Aorta (tissue), 5 donors: ENCODE measurements at regions not wholly inside any gene's neighbourhood (a gene's known extent, or its start where the extent isn't known, plus 50 kb on each side); places are given as distances from the start of the nearest gene placed in this dataset.

ENCODE experiments used
- ATAC-seq: fragments of 200-7000 bp; cut with Tn5 transposase; one replicate; pipeline ENCODE4 v1.9.1; 2022; ENCODE audit warnings: moderate library complexity; ENCODE audit not compliant: low FRiP score
- DNase-seq, 2 donors: peaks; one replicate each; pipeline ENCODE4 v3.0.0-alpha.2; 2020
- H3K27ac ChIP-seq, 2 donors: one replicate each; pipeline ENCODE4 v1.5.1; 2013; ENCODE audit warnings: low read length in 2 of 2, mild to moderate bottlenecking in 2 of 2, moderate library complexity in 2 of 2, control low read depth in 1 of 2, inconsistent platforms in 1 of 2, low read depth in 1 of 2
- H3K27me3 ChIP-seq, 2 donors: one replicate each; pipeline ENCODE4 v1.6.1; 2013; ENCODE audit warnings: control low read depth in 1 of 2, low read length in 1 of 2, mild to moderate bottlenecking in 1 of 2, moderate library complexity in 1 of 2; ENCODE audit not compliant: insufficient read depth in 2 of 2, control insufficient read depth in 1 of 2
- H3K36me3 ChIP-seq, 2 donors: one replicate each; pipeline ENCODE4 v1.6.1; 2013; ENCODE audit warnings: control low read depth in 1 of 2, low read length in 1 of 2, mild to moderate bottlenecking in 1 of 2; ENCODE audit not compliant: insufficient read depth in 2 of 2, control insufficient read depth in 1 of 2
- H3K4me1 ChIP-seq, 2 donors: one replicate each; pipeline ENCODE4 v1.6.1; 2013; ENCODE audit warnings: low read length in 2 of 2, control low read depth in 1 of 2, mild to moderate bottlenecking in 1 of 2, moderate library complexity in 1 of 2; ENCODE audit not compliant: insufficient read depth in 2 of 2, control insufficient read depth in 1 of 2
- H3K4me3 ChIP-seq, 2 donors: one replicate each; pipeline ENCODE4 v1.5.1; 2013; ENCODE audit warnings: low read length in 2 of 2, control low read depth in 1 of 2, mild to moderate bottlenecking in 1 of 2
- H3K9me3 ChIP-seq: one replicate; pipeline ENCODE4 v1.6.1; 2013; ENCODE audit warnings: mild to moderate bottlenecking, low read length; ENCODE audit not compliant: control insufficient read depth
- WGBS, 2 donors: extraction: QIAGEN DNeasy Blood & Tissue Kit; methylation state at CpG; one replicate each; pipeline ENCODE4 v1.1.7; 2013; 5-methylcytosine and 5-hydroxymethylcytosine counted together
- intact Hi-C, 2 donors: fragments of 100-400 bp; cut with DNase I; formaldehyde crosslinking; loops; one replicate each; pipeline versions ENCODE4 v1.14.2 to v1.15.0; 2022
- donor health status: healthy with polysubstance abuse.
- donor health status: Bipolar disorder and iron deficiency.
- donor health status: DM: no; HTN: no; CAD: no.
- donor health status: DM: no; HTN: no; CAD: no.
- donor health status: DM: yes; HTN: yes; CAD: no.

DNA sequence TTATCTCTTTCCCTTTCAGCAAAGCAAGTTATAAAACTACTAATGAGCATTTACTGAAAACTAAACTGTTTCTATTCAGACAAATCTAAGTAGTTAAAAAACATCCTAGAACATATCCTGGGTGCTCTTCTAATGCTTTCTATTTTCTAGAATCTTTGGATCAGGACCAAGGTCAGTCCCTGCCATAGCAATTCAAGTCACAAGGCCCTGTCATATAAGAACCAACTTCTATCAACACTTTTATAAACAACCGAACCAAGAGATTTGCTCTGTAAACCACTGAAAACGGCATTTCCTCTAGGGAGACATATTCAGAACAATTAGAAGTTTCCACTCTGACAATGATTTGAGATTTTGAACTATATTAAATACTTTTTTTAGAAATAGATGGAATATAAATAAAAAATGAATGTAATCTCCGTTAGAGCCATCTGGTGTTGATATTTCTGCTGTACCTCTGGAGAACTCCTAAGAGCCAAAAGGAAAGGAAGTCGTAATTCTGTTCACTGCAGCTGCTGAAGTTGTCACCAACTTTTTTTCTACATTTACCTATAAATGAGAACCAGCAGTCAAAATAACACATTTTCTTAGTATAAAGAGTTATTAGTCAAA, 51.4 kb upstream of the LGSN start:
- DNase-seq (no peak), ATAC-seq (no peak)
- Histone ChIP-seq H3K4me1 (no peaks in the 10 kb centered on the region), H3K4me3 (no peak overlapping the region), H3K27me3 (no peaks in the 10 kb centered on the region), H3K27ac (no peak overlapping the region), H3K9me3 (no peaks in the 10 kb centered on the region), H3K36me3 (no peaks in the 10 kb centered on the region)
- WGBS, 2 donors = 27 to 35% methylated on average over 4 of the region's 4 CpGs
- intact Hi-C loops = no loop called here

DNA sequence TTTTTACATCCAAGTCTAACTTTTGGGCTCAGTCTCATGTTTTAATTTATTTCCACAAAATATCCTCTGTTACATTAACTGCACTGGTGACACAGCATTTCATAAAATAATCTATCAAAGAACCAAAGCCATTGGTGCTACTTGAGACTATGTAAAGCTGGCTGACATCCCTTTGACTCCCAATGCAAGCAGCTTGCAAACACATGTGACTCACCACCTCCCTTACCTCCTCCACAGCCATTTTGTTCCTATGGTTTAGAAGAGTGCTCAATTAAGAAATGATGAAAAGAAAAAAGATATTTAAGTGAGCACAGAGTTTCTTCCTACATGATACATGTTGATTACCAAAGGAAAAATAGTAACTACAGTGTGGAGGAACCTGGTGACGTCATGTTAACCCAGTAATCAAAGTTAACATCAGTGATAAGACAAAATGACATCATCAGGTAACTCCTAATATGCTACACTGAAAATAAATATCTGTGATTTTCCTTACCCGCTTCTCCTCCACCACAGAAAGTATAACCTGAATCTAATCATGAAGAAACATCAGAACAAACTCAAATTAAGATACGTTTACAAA, 53.3 kb upstream of the LGSN start:
- ATAC-seq (no peak), DNase-seq (no peak)
- intact Hi-C loops = no loop called here
- Histone ChIP-seq H3K36me3 (no peaks in the 10 kb centered on the region), H3K27me3 (no peaks in the 10 kb centered on the region), H3K27ac (no peak overlapping the region), H3K4me1 (no peaks in the 10 kb centered on the region), H3K9me3 (no peaks in the 10 kb centered on the region), H3K4me3 (no peak overlapping the region)
- 80 to 81% methylated on average over 3 of the region's 3 CpGs for WGBS, 2 donors

DNA sequence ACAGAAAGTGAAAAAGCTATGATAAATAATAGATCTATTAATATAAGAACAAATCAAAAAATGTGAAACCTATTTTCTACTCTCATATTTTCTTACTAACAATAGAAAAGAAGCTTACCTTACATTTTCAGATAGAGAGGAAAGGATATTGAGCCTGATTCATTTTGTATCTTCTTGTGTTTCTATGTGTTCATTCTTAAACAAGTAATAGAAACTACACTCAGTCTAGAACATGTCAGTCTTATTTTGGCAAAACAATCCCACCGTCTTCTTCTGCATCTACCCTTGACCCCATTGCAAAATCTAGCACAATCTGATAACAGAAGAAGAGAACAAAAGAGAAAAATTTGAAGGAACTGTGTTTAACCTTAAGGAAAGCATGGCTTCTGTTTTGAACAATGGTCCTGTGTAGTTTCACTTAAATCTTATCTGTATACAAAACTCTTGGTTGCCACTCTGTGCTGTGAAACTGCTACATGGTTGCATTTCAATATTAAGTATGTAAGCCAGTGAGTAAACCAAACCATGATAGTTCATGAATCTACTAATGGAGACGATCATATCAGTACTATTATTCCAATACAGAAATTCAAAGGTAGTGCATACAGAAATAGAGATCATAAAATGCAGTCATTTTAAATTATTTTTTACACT, 69.5 kb upstream of the LGSN start:
- ATAC-seq (no peak), DNase-seq (no peak)
- Histone ChIP-seq H3K27ac (no peak overlapping the region), H3K9me3 (no peaks in the 10 kb centered on the region), H3K27me3 (no peaks in the 10 kb centered on the region), H3K36me3 (no peaks in the 10 kb centered on the region), H3K4me1 (no peaks in the 10 kb centered on the region), H3K4me3 (no peak overlapping the region)
- intact Hi-C loops = no loop called here
- WGBS, 2 donors = 62 to 74% methylated on average over 2 of the region's 2 CpGs

DNA sequence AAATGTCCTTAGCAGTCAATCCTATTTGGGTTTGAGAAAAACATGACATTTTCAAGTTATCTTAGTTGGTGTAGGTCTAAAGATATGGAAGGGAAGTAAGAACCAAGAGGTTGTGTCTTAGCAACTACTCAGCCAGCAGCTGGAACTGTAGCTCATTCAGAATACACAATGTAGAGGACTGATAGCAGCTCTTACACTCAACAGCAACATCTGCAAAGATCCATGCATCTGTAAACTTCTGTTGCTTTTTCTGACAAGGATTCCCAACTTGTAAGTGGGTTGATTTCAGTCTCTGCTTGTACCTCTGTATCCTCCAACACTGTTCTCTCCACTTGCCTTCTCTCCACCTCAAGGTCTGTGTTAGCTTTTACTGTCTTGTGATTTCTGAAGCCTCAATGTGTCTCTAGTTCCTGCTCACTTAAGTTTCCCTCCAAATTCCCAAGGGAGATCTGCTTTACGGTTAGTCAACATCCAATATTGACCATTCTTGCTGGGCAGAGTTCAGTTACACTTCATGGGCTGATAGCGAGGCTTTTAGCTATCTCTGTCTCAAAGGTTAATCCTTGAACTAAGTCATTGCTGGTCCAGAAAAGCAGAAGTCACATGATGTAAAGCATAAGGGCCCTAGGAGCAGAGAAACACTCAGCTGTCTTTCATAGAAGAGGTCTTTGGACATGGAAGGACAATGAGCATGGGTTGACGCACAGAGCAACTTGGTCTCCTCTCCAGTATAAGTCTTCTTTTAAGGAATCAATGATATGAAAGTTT, 71.6 kb upstream of the LGSN start:
- no peaks in the 10 kb centered on the region for H3K9me3 ChIP-seq
- H3K4me3 ChIP-seq = no peak overlapping the region
- H3K27me3 ChIP-seq = no peaks in the 10 kb centered on the region
- no peaks in the 10 kb centered on the region for H3K36me3 ChIP-seq
- DNase-seq (no peak), ATAC-seq (no peak)
- H3K4me1 ChIP-seq = no peaks in the 10 kb centered on the region
- intact Hi-C loops = no loop called here
- 79 to 83% methylated on average over 3 of the region's 3 CpGs for WGBS, 2 donors
- H3K27ac ChIP-seq = no peak overlapping the region

DNA sequence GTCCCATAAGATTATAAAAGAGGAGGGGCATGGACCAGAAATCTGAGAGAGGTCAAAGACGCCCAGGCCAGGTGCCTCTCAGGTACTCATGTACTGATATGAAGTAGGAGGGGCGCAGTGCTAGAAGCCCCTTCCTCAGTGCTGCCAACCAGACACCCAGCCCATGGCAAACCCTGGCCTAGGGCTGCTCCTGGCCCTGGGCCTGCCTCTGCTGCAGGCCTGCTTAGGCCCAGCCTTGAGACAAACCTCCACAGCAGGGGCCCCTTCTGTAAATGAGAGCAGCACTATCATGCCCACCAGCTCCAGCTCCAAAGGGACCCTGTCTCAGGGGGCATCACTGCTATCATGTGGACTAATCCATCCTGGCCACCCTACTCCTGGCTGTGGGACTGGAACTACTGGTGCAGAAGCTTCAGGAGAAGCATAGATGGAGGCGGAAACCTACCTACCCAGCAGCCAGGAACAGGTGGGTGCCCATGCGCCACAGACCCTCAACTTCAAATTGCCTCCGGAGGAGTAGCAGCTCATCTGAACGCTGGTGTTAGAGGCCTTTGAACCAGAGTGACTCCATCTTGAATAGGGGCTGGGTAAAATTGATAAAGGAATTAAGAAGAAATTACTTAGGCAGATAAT, 72.4 kb upstream of the LGSN start:
- Histone ChIP-seq H3K27me3 (no peaks in the 10 kb centered on the region), H3K4me1 (no peaks in the 10 kb centered on the region), H3K36me3 (no peaks in the 10 kb centered on the region), H3K27ac (no peak overlapping the region), H3K4me3 (no peak overlapping the region), H3K9me3 (no peaks in the 10 kb centered on the region)
- ATAC-seq = no peak
- DNase-seq = no peak
- WGBS, 2 donors = 95 to 96% methylated on average over 6 of the region's 6 CpGs
- intact Hi-C loops = no loop called here

DNA sequence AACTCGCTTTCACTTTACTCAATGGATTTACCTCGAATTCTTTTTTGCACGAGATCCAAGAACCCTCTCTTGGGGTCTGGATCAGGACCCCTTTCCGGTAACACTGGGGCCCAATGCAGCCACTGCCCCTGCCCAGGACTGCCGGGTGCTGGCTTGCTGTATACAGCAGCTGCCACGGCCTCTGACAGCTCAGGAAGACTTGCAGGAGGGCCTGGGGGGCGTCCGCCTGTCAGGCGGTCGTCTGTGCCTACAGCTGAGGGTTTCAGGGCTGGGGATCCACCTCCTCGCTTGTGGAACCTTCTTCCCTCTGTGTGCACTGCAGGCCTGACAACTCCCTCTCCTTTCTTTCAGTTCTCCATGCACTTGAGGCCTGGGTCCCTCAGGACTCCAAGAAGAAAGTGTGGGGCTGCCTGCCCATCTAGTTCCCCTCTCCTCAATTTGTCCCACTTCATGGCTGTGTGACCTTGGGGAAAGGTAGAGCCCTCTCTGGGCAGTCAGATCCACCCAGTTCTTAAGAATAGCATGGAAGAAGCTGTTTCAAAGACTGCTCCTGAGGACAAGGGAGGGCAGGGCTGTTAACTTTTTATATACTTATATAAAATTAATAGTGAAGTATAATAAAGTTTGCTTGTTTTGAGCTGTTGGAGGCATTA, 75.0 kb upstream of the LGSN start:
- H3K36me3 ChIP-seq = no peaks in the 10 kb centered on the region
- DNase-seq (no peak), ATAC-seq (no peak)
- H3K9me3 ChIP-seq = no peaks in the 10 kb centered on the region
- intact Hi-C loops = no loop called here
- H3K4me1 ChIP-seq = no peaks in the 10 kb centered on the region
- H3K27ac ChIP-seq = no peak overlapping the region
- no peaks in the 10 kb centered on the region for H3K27me3 ChIP-seq
- WGBS, 2 donors = 81 to 86% methylated on average over 11 of the region's 11 CpGs
- no peak overlapping the region for H3K4me3 ChIP-seq

- no peaks in the 10 kb centered on the region for H3K4me1 ChIP-seq
- intact Hi-C loops = no loop called here
- no peaks in the 10 kb centered on the region for H3K36me3 ChIP-seq
- no peaks in the 10 kb centered on the region for H3K27me3 ChIP-seq
- WGBS, 2 donors = 81 to 84% methylated on average over 3 of the region's 3 CpGs
- H3K27ac ChIP-seq = no peak overlapping the region
- ATAC-seq (no peak), DNase-seq (no peak)
- no peak overlapping the region for H3K4me3 ChIP-seq
- H3K9me3 ChIP-seq = no peaks in the 10 kb centered on the region
Observed at GRCh38 chr6:63395381-63395780, 75.6 kb upstream of the LGSN start.

DNA sequence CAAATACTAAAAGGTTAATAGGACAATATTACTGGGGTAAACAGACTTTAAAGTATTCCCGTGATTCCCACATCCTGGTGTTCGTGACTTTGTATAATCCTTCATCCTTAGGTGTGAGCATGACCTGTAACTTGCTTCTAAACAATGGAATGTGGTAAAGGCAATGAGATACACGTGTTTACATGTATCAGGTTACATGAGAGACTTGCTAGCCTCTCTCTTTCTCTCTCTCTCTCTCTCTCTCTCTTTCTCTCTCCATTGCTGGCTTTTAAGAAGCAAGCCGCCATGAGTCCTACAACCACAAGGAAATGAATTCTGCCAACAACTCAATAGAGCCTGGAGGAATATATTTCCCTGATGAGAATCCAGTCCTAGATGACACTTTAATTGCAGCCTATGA, 83.9 kb upstream of the LGSN start:
- WGBS, 2 donors = 60 to 64% methylated on average over 4 of the region's 4 CpGs
- intact Hi-C loops = no loop called here

More for the DNA sequence above, 83.9 kb upstream of the LGSN start:
- H3K4me1 ChIP-seq = no peaks in the 10 kb centered on the region
- H3K9me3 ChIP-seq = no peaks in the 10 kb centered on the region
- no peak for ATAC-seq
- H3K27ac ChIP-seq = no peak overlapping the region
- no peaks in the 10 kb centered on the region for H3K27me3 ChIP-seq
- DNase-seq = no peak
- H3K36me3 ChIP-seq = no peaks in the 10 kb centered on the region
- H3K4me3 ChIP-seq = no peak overlapping the region
